NCI-H526 treated with DMSO at 0.1 percent for 48 hours (cell line): ENCODE measurements at regions not wholly inside any gene's neighbourhood (a gene's known extent, or its start where the extent isn't known, plus 50 kb on each side); places are given as distances from the start of the nearest gene placed in this dataset.

Source experiments
- DNase-seq: peaks from one replicate; lab custom pipeline; 2025; lab: John Stamatoyannopoulos, UW

DNA sequence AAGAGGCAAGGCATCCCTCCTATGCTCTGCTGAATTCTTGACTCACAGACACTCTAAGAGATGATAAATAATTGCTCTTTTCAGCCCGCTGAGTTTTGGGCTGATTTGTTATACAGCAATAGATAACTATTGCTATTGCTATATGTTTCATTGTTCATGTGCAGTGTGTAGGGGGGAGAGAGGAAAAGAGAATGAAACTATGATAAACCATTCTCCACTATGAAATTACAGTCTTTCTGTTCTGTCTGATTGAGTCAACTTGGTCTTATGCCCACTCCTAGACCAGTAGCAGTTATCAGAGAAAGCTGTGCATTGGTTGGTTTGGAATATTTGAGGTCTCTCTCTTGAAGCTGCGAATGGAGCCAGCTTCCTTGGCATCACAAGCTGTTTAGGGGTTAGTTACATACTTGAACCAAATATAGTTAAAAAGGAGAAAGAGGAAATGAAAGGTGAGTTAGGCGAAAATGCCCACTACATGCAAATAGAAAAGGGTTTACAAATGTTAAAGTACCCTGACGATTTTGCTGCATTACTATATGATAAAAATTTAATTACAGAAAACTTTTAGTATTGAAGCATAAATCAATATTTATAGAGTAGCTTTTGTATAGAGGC, 136.3 kb upstream of the ACTBL2 start:
- no peak for DNase-seq

DNA sequence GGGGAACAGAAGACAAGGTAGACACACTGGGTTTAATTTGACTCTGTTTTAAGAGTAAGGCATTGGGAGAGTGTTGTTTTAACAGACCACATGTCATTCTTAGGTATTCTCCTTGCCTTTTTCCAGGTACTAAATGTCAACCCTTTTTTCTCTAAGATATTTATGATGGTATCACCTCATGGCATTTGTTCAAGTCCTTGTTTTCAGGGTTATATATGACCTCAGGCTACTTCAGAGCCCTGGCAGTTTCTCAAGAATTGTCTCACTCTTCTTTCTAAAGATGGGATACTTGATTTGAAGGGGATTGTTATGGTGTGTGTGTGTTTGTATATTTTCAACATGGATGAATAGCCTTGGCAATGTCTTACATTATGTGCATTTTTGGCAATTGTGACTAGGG, 131.1 kb upstream of the ACTBL2 start:
- no peak for DNase-seq

DNA sequence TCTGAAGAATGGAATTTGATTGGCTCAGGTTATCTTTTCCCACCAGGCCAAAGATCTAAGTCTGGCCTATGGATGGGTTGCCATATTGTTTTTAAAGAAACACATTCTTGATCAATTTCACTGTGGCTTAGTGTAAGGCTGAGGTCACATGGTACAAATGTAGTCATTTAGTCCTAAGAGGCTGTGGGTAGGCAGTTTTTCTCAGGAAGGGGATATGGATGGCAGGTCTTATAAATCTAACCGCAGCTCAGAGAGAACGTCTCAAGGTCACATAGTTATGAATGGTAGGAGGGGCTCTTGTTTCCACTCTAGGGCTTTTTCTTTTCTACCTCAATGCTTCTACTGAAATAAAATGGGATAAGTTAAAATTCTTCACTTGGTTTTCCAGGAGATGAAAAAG, 128.6 kb upstream of the ACTBL2 start:
- no peak for DNase-seq

DNA sequence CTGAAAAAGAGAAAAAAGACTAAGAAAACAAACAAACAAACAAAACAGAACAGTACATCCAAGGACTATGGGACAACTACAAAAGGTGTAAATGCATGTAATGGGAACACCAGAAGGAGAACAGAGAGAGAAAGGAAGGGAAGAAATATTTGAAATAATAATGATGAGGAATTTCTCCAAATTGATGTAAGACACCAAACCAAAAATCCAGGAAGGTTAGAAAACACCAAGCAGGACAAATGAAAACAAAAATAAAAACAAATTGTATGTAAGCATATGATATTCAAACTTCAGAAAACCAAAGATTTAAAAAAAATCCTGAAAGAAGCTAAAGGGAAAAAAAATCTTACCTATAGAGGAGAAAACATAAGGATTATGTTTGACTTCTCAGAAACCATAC, 125.9 kb upstream of the ACTBL2 start:
- DNase-seq: no peak

DNA sequence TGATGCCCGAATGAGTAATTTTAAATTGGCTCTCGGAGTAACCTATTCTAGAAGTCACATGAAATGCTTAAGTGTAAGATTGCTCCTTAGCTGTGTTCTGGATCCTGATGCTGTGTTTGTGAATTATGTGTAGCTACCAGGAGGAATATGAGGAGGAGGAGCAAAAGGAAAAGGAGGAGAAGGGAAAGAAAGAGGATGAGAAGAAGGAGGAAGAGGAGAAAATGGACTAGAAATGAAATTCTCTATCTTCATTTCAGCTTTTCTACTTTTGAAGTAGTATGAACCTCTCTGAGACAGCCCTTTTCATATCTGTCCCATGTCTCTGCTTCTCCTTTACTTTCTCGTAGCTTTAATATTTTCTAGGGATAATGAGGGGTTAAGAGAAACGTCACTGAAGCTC, 119.4 kb upstream of the ACTBL2 start:
- no peak for DNase-seq

DNA sequence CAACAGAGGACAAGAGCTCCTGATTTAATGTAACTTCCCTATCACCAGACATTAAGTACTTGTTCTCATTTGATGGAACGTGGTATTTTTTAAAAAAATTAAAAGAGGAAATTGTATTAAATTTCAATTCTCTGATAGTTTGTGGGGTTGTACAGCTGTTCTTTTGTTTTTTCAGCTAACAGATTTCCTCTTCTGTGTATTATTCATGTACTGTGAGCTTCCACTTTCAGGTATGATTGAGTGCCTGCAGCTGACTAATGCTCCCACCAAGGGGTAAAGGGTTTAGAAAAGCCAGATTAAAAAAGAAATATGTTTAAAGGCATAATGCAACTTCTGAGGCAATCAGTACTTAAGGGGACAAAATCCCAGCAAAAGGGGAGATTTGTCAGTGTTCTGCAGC, 117.7 kb upstream of the ACTBL2 start:
- DNase-seq: no peak

DNA sequence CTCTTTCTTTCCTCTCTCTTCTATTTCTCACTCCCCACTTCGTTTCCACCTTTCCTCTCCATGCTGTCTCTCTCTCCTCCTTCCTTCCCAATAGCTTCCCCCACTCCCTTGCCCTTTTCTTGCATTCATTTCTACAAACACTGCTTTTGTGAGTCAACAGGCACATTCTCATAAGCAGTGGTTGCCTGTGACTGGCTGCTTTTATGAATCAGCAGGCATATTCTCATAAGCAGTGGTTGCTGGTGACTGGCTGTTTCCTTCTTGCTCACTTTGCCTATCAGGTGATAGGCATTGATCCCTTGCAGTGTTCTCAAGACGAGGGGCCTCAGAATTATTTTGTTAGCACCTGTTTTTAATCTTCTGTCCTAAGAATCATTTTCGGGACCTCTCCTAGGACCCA, 116.1 kb upstream of the ACTBL2 start:
- DNase-seq: no peak

DNA sequence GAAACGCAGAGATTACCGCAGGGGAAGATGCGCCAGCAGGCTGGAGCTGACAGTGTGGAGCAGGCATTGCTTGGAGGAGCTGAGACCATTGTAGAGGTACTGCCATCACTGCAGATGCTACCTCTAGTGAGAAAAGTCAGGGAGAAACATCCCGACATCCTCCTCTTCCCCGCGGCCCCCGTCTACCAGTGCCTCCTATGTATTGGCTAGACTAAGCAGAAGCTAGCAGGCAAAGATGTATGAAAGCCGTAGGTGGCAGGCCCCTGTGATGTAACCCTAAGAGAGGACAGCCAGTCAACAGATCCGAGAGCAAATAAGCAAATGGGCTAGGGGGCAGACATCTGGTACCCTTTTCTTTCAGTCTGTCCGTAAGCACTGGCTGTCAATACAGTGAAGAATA, 115.5 kb upstream of the ACTBL2 start:
- no peak for DNase-seq

DNA sequence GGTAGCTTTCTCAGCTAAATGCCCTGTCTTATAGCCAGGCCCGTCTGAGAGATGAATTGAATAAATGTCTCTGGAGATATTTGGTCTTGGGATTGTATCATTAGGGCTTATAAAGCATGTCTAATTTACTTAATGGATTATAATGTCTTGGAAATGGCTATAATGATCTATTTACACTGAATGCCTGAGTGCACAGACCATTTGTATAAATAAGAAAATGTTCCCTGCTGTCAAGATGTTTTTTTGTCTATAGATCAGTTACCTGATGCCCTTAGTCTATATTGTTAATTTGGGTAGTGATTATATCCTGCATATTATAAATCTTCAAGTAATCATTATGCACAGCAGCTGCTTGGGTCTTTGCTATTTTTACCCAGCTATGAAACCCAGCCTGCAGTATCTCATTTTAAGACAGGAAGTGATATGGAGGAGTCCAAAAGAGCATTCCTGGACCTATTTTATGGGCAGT, 112.9 kb upstream of the ACTBL2 start:
- DNase-seq: no peak

DNA sequence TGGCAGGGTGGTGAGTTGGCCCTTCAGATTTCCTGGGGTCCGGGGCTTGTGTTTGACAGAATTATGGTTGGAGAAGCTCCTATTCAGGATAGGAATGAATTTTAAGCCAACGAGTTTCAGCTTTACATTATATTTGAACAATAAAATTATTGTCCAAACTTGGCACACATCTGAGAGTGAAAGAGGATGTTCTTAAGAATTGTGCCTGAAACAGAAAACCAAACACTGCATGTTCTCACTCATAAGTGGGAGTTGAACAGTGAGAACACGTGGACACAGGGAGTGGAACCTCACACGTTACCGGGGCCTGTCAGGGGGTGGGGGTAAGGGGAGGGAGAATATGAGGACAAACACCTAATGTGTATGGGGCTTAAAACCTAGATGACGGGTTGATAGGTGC, 111.8 kb upstream of the ACTBL2 start:
- no peak for DNase-seq

DNA sequence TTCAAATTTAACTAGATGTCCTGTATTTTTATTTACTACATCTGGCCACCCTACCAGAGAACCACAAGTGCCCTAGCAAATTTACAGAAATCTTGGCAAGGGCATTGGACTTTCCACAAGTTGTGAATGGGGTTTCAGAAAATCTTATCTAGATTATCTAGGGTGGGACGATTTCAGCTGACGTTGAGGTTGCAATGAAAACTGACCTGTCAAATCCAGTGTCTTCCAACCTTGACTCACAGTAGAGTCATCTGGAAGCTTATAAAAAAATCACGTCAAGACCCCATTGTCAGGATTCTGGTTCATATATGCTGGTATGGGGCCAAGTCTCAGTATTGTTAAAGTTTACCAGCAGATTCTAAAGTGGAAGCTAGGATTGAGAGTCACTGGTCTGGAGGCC, 109.6 kb upstream of the ACTBL2 start:
- no peak for DNase-seq

DNA sequence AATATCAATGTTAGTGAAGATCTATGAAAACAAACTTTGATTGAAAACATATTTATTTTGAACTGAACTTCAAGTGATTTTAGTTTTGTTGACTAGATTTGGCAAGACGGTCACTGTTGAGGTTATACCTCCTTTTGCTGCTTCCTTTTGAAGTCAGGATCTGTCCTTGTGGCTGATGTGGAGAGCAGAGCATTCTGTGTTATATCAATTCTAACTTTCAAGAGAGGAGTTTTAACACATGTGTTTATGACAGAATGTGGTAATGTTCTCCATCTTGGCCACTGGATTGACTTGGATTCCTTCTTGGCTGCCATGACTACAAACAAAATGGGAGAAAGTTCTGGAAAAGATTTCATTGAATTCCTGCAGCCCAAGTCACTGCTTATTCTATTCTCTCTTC, 104.0 kb upstream of the ACTBL2 start:
- DNase-seq: no peak

DNA sequence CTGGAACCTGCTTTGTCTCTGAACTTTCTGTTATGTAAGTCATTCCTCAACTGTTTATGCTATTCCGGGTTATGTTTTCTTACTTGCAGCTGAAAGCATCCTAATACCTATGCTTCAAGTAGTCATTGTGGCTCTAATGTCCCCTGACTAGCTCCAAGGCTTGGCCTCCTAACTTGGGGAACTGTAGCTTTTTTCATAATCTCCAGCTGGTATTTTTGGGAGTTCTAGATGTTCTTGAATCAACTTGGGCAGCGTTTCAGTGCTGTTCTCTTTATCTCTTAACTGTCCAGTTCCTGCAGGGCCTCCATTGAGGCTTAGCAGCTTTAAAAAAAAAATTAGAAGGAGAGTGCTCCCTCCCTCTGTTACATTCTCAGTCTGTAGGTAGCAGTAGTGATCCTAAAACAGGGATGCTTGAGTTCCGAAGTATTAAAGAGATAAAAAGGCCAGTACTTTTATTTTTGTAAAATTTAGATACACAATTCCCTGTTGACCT, 100.0 kb upstream of the ACTBL2 start:
- DNase-seq: no peak

DNA sequence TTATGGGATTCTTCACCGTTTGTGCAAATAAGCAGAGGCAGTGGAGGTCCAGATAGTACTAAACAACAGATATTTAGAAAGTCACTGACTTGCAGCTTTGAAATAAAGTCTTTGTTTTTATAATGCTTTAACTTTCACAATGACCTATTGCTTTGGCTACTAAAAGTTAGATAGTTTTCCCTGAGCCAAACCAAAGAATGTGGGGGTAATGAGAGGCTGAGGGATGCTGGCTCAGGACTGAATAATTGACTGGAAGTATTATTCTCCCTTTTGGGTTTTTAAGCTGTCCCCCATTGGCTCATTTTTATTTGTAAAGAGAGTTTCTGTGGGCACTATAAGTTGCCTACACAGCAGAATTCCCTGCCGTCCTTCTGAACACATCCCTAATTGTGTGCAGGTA, 99.2 kb upstream of the ACTBL2 start:
- DNase-seq: no peak

DNA sequence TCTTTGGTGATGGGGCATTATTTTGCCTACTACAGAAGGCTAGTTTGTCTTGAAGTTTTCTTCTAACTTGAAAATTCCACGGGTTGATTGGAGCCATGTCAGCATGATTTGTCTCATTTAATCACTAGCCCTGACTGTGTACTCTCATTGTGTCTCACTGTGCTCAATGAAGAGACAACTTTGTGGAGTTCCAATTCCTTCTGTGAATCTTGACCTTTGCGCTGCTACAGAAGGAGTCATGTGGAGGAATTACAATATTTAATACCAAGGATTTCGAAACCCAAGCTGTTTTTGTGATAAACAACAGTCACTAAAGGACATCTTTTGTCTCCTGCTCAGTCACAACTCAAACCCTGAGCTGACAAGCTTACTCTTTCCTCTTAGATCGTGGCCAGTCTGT, 98.6 kb upstream of the ACTBL2 start:
- DNase-seq: no peak

DNA sequence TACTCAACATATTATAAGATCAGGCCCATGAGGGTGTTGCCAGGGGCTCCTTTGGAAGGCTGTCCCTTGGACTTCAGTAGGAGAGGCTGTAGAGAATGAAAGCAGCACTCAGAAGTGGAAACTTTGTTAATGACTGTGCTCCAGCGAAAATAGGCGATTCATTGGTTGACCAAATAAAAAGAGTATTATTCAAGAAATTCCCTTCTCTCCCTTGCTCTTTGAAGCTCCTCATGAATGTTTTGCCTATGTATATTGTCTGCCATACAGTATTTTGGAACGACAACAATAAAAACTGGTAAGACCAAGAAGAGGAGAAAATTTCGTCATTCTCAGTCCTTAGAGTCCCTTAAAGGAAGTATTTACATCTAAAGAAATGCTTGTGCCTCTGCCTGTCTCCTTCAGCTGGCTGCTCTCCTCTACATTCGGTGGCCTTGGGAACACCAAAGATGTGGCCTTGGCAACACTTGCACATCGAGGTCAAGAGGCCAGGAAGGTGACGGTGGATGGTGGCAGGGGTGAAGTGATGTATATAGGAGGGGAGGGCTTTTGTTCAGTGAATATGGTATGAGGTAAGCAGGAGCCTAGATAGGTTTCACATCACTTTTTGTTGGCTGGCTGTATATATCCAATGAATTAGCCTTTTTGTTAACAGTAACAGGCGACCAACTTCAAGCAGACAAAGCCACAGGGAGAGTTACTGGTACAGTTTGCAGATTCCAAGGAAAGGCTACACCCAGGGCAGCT, 95.0 kb upstream of the ACTBL2 start:
- no peak for DNase-seq

DNA sequence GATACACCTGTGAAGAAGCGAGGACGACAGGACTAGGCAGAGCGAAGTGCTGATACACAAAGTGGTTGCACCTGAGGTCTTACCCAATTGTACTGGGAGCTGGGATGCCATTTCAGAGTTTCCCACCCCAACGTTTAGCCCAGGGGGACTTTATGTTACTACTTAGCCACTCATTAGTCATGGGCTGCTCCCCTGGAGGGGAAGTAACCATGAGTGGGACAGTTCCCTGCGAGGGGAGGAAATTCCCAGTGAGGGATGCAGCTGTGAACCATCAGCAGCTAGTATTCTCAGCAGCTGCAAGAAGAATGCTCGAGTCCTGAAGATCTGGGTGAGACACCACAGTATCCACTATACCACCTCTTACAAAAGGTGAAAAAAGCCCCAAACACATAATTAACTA, 93.7 kb upstream of the ACTBL2 start:
- DNase-seq: no peak

DNA sequence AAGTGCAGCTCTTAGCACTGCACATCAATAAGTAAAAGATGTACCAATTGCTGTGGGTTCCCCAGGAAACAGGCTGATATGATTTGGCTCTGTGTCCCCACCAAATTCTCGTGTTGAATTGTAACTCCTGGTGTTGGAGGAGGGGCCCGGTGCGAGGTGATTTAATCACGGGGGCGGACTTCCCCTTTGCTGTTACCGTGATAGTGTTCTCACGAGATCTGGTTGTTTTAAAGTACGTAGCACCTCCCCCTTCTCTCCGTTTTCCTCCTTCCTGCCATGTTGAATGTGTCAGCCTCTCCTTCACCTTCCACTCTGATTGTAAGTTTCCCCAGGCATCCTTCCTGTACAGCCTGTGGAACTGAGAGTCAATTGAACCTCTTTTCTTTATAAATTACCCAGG, 93.2 kb upstream of the ACTBL2 start:
- no peak for DNase-seq

DNA sequence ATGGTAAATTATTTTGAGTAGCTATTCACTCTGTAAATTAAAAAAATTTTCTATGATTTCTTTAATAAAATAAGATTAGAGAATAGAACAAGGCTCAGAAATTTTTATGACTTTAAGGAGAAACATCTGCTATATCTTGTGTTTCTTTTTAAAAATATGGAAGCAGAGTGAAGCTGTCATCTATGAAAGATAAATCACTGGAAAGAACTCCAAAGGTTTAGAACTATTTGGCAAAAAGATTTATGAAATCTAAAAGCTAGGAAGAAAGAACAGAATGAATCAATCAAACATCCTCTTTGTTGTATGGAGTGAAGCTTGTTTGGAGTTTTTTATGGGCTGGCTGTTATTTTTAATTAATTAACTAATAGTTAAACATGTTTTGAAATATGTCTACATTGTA, 89.8 kb upstream of the ACTBL2 start:
- no peak for DNase-seq

DNA sequence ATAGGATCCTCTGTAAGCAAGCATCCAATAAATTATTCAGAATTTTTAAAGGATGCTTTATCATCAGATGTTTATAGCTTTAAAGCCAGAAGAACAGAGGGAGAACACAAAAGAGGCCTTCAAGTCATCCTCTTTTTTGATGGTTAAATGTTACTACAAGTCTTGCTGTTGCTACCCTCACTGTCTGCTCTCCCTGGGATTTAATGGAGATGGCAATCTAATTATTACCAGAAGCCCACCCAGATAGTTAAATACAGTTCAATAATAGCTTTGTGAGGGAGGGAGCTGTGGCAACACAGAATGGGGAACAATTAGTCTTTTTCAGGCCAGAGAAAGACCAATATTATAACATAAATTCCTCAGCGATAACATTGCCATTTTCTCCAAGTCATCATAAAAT, 87.0 kb upstream of the ACTBL2 start:
- DNase-seq: no peak

DNA sequence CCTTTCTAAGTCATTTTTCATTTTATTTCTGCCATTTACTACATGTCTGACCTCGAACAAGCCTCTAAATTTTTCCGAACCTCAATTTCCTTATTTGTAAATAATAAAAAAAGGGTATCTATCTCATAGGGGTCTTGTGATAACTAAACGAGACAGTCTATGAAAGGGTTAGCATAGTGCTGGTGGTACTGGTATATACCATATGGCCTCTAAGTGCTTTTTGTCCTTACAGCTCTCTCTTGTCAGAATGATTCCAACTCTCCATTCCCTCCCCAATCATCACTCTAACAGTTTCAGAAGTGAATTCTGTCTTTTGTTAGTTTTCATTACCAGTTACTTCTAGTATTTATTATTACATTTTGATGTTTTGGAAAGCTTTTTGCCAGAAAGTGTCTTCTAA, 85.5 kb upstream of the ACTBL2 start:
- no peak for DNase-seq

DNA sequence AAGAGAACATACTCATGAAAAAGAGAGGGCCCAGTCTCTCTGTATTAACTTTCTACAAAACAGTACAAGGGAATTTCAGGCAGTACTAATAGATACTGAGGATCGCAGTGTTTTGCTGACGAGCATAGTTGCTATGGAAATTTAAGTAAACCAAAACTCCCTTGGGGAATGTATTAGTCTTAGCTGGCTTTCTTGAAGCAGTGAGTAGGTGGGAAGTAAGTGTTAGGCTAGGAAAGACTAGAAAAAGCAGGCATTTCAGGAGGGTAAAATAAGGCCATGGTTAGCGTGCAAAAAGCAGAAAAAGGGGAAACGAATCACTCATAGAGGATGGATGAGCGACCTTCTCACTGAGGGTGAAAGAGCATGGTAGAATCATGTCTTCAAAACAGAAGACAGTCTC, 84.3 kb upstream of the ACTBL2 start:
- no peak for DNase-seq

DNA sequence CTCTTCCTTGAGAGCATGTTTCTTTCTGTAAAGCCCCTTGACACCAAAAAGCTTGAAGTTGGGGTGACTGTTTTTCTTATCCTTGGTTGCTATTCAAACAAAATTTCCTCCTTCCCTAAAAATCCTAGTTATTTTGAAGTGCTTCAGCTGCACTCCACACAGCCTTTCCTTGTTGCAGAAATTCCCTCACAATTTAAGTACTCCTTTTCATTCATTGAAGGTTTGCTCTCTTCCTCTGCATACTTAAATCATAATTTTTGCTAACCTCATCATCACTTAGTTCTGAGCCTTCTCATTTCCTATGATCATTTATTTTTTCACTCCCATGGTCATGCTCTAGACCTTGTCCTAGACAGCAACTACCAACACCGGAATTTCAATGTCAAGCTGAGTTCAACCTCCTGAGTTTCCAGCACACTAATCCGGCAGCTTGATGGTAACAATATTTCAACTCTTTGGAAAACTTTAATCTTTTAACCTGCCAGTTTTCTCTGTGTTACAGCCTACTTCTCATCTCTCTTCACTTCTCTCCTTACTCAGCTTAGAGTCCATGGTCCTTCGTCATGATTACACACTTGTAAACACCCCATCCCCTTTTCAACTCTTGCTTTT, 78.7 kb upstream of the ACTBL2 start:
- no peak for DNase-seq
